ENCODE measurements at regions not wholly inside any gene's neighbourhood (a gene's known extent, or its start where the extent isn't known, plus 50 kb on each side); places are given as distances from the start of the nearest gene placed in this dataset.

GRCh38 chr10:125332548-125333208 lies 172.3 kb upstream of the CTBP2 start:
- ATAC-seq (no peak), FAIRE-seq (no peak), DNase-seq (no peak)
- intact Hi-C loops (cut with DNase I), result no loop called here
- no peaks in the 10 kb centered on the region for H3K36me3 ChIP-seq
- no peaks in the 10 kb centered on the region for H3K9me3 ChIP-seq
- H3K4me1 ChIP-seq, result no peaks in the 10 kb centered on the region
- H3K4me3 ChIP-seq, result no peak overlapping the region
- WGBS, 2 donors, result 82 to 85% methylated on average over 6 of the region's 6 CpGs
- TF ChIP-seq, protein P1, sequence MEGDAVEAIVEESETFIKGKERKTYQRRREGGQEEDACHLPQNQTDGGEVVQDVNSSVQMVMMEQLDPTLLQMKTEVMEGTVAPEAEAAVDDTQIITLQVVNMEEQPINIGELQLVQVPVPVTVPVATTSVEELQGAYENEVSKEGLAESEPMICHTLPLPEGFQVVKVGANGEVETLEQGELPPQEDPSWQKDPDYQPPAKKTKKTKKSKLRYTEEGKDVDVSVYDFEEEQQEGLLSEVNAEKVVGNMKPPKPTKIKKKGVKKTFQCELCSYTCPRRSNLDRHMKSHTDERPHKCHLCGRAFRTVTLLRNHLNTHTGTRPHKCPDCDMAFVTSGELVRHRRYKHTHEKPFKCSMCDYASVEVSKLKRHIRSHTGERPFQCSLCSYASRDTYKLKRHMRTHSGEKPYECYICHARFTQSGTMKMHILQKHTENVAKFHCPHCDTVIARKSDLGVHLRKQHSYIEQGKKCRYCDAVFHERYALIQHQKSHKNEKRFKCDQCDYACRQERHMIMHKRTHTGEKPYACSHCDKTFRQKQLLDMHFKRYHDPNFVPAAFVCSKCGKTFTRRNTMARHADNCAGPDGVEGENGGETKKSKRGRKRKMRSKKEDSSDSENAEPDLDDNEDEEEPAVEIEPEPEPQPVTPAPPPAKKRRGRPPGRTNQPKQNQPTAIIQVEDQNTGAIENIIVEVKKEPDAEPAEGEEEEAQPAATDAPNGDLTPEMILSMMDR (IDR thresholded peaks at IDR 0.05), result no peak
- no peaks in the 10 kb centered on the region for H3K27me3 ChIP-seq
- H3K27ac ChIP-seq, result no peak overlapping the region

DNA sequence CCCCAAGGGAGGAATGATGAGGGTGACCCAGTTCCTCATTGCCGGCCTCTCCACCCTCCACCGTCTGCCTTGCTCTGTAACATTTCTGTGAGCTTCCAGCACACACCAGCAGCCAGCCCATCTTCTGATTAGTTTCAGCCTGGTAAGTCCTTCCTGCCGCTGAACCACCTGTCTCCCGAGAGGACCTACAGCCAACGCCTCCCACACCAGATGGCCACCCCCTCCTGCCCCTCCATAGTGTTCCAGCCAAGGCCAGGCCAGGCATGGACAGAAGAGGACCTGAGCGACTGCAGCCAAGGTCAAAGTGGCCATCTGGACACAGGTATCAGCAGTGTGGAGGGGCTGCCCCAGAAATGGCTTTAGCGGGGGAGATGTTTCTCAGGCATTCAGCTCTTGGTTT lies 170.7 kb upstream of the CTBP2 start:
- H3K9me3 ChIP-seq, result no peaks in the 10 kb centered on the region

DNA sequence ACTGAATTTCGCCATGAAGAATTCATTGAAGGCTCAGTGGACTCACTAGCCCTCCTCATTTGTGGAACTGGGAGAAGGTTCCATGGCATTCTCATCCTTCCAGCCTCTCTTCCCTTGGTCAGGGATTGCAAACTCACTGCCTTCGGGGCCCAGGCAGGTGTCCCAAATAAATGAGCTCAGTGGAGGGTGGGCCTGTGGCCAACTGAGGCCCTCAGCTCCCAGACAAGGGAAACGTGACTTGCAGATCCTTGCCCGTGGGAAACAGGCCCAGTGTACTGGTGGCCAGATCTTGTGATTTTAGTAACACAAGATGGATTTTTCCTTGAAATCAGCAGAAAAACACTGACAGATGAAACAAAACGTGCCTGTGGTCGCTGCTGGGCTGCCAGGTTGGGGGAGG lies 168.7 kb upstream of the CTBP2 start:
- WGBS, 2 donors, result 75 to 80% methylated on average over 6 of the region's 6 CpGs
- DNase-seq, result no peak

More for the DNA sequence above, 170.7 kb upstream of the CTBP2 start:
- WGBS, 2 donors, result 94 to 97% methylated on average over 7 of the region's 7 CpGs
- Histone ChIP-seq H3K4me3 (no peak overlapping the region), H3K4me1 (no peaks in the 10 kb centered on the region), H3K27me3 (no peaks in the 10 kb centered on the region), H3K36me3 (no peaks in the 10 kb centered on the region), H3K27ac (no peak overlapping the region)
- TF ChIP-seq, protein P1 (IDR thresholded peaks at IDR 0.05), result no peak
- FAIRE-seq, result no peak
- intact Hi-C loops (cut with DNase I), result no loop called here
- no peak for ATAC-seq
- DNase-seq, result peak in 1 of 6 donors; percentile 33

DNA sequence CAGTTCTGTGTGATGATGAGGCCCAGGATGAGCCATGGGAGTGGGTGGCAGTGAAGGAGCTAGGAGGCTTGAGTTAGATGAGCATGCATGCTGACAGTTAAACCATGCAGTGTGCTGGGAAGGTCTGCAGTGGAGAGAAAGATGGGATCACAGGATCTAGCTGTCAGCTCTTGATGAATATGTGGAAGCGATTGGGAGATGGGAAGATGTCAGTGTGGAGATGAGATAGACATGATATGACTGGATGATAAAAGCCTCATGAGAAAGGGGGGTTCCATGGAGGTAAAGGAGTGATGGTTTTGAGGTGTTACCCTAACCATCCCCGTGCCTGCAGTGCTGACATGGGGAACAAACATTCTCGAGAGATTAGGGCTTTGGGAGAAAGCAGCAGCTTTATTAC lies 165.0 kb upstream of the CTBP2 start:
- Histone ChIP-seq H3K4me3 (no peak overlapping the region), H3K4me1 (no peaks in the 10 kb centered on the region), H3K27me3 (no peaks in the 10 kb centered on the region), H3K27ac (no peak overlapping the region), H3K9me3 (no peaks in the 10 kb centered on the region), H3K36me3 (no peaks in the 10 kb centered on the region)
- TF ChIP-seq, protein P1 (IDR thresholded peaks at IDR 0.05), result no peak
- 59 to 65% methylated on average over 3 of the region's 3 CpGs for WGBS, 2 donors
- FAIRE-seq (no peak), ATAC-seq (no peak), DNase-seq (no peak)
- intact Hi-C loops (cut with DNase I), result no loop called here

More for the DNA sequence above, 168.7 kb upstream of the CTBP2 start:
- no peak for FAIRE-seq
- Histone ChIP-seq H3K9me3 (no peaks in the 10 kb centered on the region), H3K4me1 (no peaks in the 10 kb centered on the region), H3K27ac (no peak overlapping the region), H3K4me3 (no peak overlapping the region), H3K36me3 (no peaks in the 10 kb centered on the region), H3K27me3 (no peaks in the 10 kb centered on the region)
- TF ChIP-seq, protein P1 (IDR thresholded peaks at IDR 0.05), result no peak
- no peak for ATAC-seq
- intact Hi-C loops (cut with DNase I), result no loop called here

- ATAC-seq, result no peak
- no peaks in the 10 kb centered on the region for H3K36me3 ChIP-seq
- TF ChIP-seq, protein P1 (IDR thresholded peaks at IDR 0.05), result no peak
- H3K4me3 ChIP-seq, result no peak overlapping the region
- 68 to 74% methylated on average over 3 of the region's 3 CpGs for WGBS, 2 donors
- no peaks in the 10 kb centered on the region for H3K27me3 ChIP-seq
- FAIRE-seq, result no peak
- no peak overlapping the region for H3K27ac ChIP-seq
- H3K9me3 ChIP-seq, result no peaks in the 10 kb centered on the region
- no peak for DNase-seq
- H3K4me1 ChIP-seq, result no peaks in the 10 kb centered on the region
- intact Hi-C loops (cut with DNase I), result no loop called here
These were observed 156.1 kb upstream of the CTBP2 start for GRCh38 chr10:125316436-125316835.

Data from pancreas (tissue), 10 donors.